Endothelial cell of umbilical vein (primary cell): ENCODE measurements at regions not wholly inside any gene's neighbourhood (a gene's known extent, or its start where the extent isn't known, plus 50 kb on each side); places are given as distances from the start of the nearest gene placed in this dataset.

Experiments used
- BruUV-seq: library from RNA; stranded (reverse); fragments of 400-500 nt; replicated peaks from 2 replicates; lab custom pipeline; 2021; lab: Mats Ljungman, UMichigan
- CTCF ChIA-PET: fragments of 300-600, 350-600 bp; sonication (Branson Sonifier 250); formaldehyde crosslinking; loops from one replicate; lab custom pipeline; 2021; ENCODE audit warnings: antibody characterized with exemption, inconsistent platforms; lab: Charles Lee
- POLR2A ChIA-PET: fragments of 300-600, 350-600 bp; sonication (Branson Sonifier 250); formaldehyde crosslinking; loops from one replicate; lab custom pipeline; 2021; ENCODE audit warnings: antibody characterized with exemption, inconsistent platforms; lab: Charles Lee
- DNase-seq: peaks from one replicate; pipeline ENCODE4 v3.0.0-alpha.2; 2011; ENCODE audit warnings: low read depth, low spot score
- FAIRE-seq: peaks from 2 replicates; lab custom pipeline; 2011; peaks lifted over from hg19 to GRCh38; lab: Jason Lieb, UNC
- H2AFZ ChIP-seq: 2 replicates; pipeline ENCODE4 v1.6.0; 2012; ENCODE audit warnings: low read depth, low read length, control low read depth, inconsistent platforms
- H3K27ac ChIP-seq: 2 replicates; pipeline ENCODE4 v1.5.1; 2011; ENCODE audit warnings: low read depth, mild to moderate bottlenecking, control low read depth, low read length, moderate library complexity; ENCODE audit not compliant: insufficient read depth
- H3K27me3 ChIP-seq, 2 experiments: 2 replicates each; pipeline versions ENCODE4 v1.6.0 to v1.6.1; 2011; ENCODE audit warnings: low read length in 2 of 2, mixed read lengths in 1 of 2; ENCODE audit not compliant: control insufficient read depth in 2 of 2, insufficient read depth in 2 of 2
- H3K36me3 ChIP-seq, 2 experiments: 2 replicates in 1 of 2; 3 replicates in 1 of 2; pipeline ENCODE4 v1.5.1; 2011; ENCODE audit warnings: low read length in 2 of 2, mild to moderate bottlenecking in 1 of 2, moderate library complexity in 1 of 2; ENCODE audit not compliant: control insufficient read depth in 2 of 2, insufficient read depth in 2 of 2; ENCODE audit errors: extremely low read depth in 1 of 2
- H3K4me1 ChIP-seq: 3 replicates; pipeline ENCODE4 v1.5.1; 2011; ENCODE audit warnings: mild to moderate bottlenecking, low read length; ENCODE audit not compliant: control insufficient read depth, insufficient read depth; ENCODE audit errors: extremely low read depth
- H3K4me2 ChIP-seq: 2 replicates; pipeline ENCODE4 v1.6.1; 2011; ENCODE audit warnings: low read length, control low read depth, mixed read lengths; ENCODE audit not compliant: insufficient read depth
- H3K4me3 ChIP-seq, 3 experiments: fragments of 200-600 bp in 1 of 3; sonication (generic), shearing (Covaris generic) in 1 of 3; replicated peaks in 1 of 3; 2 replicates each; pipeline ENCODE4 v1.5.1; 2011 to 2016; ENCODE audit warnings: control low read depth in 3 of 3, low read length in 3 of 3, mild to moderate bottlenecking in 2 of 3, inconsistent platforms in 1 of 3, low read depth in 1 of 3, moderate library complexity in 1 of 3; ENCODE audit not compliant: insufficient read depth in 1 of 3
- H3K79me2 ChIP-seq: 2 replicates; pipeline ENCODE4 v1.6.0; 2012; ENCODE audit warnings: low read length, inconsistent platforms; ENCODE audit not compliant: control insufficient read depth, insufficient read depth
- H3K9ac ChIP-seq: replicated peaks from 2 replicates; pipeline ENCODE3; 2011; ENCODE audit warnings: low read length, control low read depth; ENCODE audit not compliant: insufficient read depth; ENCODE audit errors: extremely low read depth
- H3K9me1 ChIP-seq: replicated peaks from 3 replicates; pipeline ENCODE4 v1.6.0; 2011; ENCODE audit warnings: mild to moderate bottlenecking, low read length; ENCODE audit not compliant: control insufficient read depth, insufficient read depth; ENCODE audit errors: extremely low read depth
- H3K9me3 ChIP-seq: replicated peaks from 2 replicates; pipeline ENCODE4 v1.5.1; 2012; ENCODE audit warnings: low read length, inconsistent platforms; ENCODE audit not compliant: control insufficient read depth, insufficient read depth
- H4K20me1 ChIP-seq: replicated peaks from 2 replicates; pipeline ENCODE3; 2011; ENCODE audit warnings: mild to moderate bottlenecking, low read length; ENCODE audit not compliant: control insufficient read depth, insufficient read depth; ENCODE audit errors: extremely low read depth
- EZH2 ChIP-seq: IDR thresholded peaks from 2 replicates; pipeline ENCODE4 v1.6.1; 2012; ENCODE audit warnings: borderline replicate concordance, low read depth, mild to moderate bottlenecking, moderate library complexity, low read length, inconsistent platforms; ENCODE audit not compliant: severe bottlenecking
- FOS ChIP-seq: IDR thresholded peaks from 2 replicates; pipeline ENCODE4 v1.6.1; 2011; ENCODE audit warnings: mild to moderate bottlenecking, low read length, moderate library complexity, borderline replicate concordance; ENCODE audit not compliant: insufficient read depth
- GATA2 ChIP-seq: IDR thresholded peaks from 2 replicates; pipeline ENCODE4 v1.7.0; 2011; ENCODE audit warnings: low read depth, mild to moderate bottlenecking, moderate library complexity, mixed read lengths, low read length; ENCODE audit not compliant: insufficient read length, insufficient read depth
- JUN ChIP-seq: IDR thresholded peaks from 2 replicates; pipeline ENCODE4 v1.6.1; 2011; ENCODE audit warnings: borderline replicate concordance, low read depth; ENCODE audit not compliant: insufficient read length, insufficient read depth
- MAX ChIP-seq: IDR thresholded peaks from 2 replicates; pipeline ENCODE4 v1.6.1; 2011; ENCODE audit not compliant: insufficient read depth, insufficient read length
- MYC ChIP-seq: IDR thresholded peaks from one replicate; pipeline ENCODE4 v1.6.1; 2011; ENCODE audit warnings: mild to moderate bottlenecking, low read depth, low read length
- POLR2A ChIP-seq: IDR thresholded peaks from 2 replicates; pipeline ENCODE4 v1.6.1; 2012; ENCODE audit warnings: low read depth, mild to moderate bottlenecking, control low read depth, low read length
- POLR2AphosphoS5 ChIP-seq: IDR thresholded peaks from 2 replicates; pipeline ENCODE4 v1.6.1; 2012; ENCODE audit warnings: low read depth, mild to moderate bottlenecking, control low read depth, low read length, moderate library complexity; ENCODE audit not compliant: insufficient read depth
- dilution Hi-C: fragments of 300-500 bp; cut with MboI; formaldehyde crosslinking; loops from one replicate; pipeline ENCODE4 v1.15.0; 2019; ENCODE audit warnings: low sequenced_read_pairs; ENCODE audit not compliant: extremely low pct_ligation_motif_present
- intact Hi-C: fragments of 100-400 bp; cut with micrococcal nuclease; formaldehyde crosslinking; loops from one replicate; pipeline ENCODE4 v1.10.0; 2022
- TF ChIP-seq, protein P1 (sequence below), 2 donors: IDR thresholded peaks; 1 replicate in 1 of 2; 2 replicates in 1 of 2; pipeline ENCODE4 v1.5.1; 2011; ENCODE audit warnings: low read length in 2 of 2, mild to moderate bottlenecking in 2 of 2, moderate library complexity in 2 of 2, control low read depth in 1 of 2, inconsistent platforms in 1 of 2, low read depth in 1 of 2; ENCODE audit not compliant: insufficient read depth in 1 of 2; ENCODE audit errors: extremely low read depth in 1 of 2

DNA sequence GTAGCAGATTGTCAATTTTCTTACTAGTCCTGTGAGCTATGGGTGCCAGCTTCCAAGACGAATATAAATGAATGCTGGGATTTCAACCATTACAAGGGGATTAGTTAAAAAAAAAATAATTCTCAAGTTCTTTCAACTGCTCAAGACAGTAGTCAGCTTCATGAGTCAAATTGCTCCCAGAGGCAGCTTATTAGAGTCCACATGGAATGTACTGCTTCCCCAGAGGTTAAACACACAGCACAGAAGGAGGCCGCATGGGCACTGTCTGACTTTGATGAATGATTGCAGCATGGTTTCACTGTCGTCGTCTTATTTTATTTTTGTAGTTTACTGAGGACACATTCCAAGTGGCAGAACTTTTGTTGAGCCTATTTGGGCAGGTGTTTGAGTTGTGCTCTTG, 563.2 kb downstream of the TMEM135 start:
- intact Hi-C loops (no loop called here), dilution Hi-C loops (no loop called here)
- H2AFZ ChIP-seq, result no peak overlapping the region
- no TSS peak for BruUV-seq
- no peaks in the 10 kb centered on the region for H3K79me2 ChIP-seq
- no peak overlapping the region for H3K4me3 ChIP-seq
- no peak for DNase-seq
- no peaks in the 10 kb centered on the region for H3K9me3 ChIP-seq
- no peak for FAIRE-seq
- H3K4me2 ChIP-seq, result no peak overlapping the region
- H4K20me1 ChIP-seq, result no peaks in the 10 kb centered on the region
- H3K9me1 ChIP-seq, result no peaks in the 10 kb centered on the region
- no peaks in the 10 kb centered on the region for H3K27me3 ChIP-seq
- no peak overlapping the region for H3K27ac ChIP-seq
- CTCF ChIA-PET, result no interaction called here
- H3K36me3 ChIP-seq, result no peaks in the 10 kb centered on the region
- H3K4me1 ChIP-seq, result no peaks in the 10 kb centered on the region
- TF ChIP-seq JUN, result no peak
- TF ChIP-seq MAX, result no peak
- no peak for TF ChIP-seq POLR2A
- no peak for TF ChIP-seq FOS
- no peak for TF ChIP-seq EZH2
- TF ChIP-seq, protein P1, sequence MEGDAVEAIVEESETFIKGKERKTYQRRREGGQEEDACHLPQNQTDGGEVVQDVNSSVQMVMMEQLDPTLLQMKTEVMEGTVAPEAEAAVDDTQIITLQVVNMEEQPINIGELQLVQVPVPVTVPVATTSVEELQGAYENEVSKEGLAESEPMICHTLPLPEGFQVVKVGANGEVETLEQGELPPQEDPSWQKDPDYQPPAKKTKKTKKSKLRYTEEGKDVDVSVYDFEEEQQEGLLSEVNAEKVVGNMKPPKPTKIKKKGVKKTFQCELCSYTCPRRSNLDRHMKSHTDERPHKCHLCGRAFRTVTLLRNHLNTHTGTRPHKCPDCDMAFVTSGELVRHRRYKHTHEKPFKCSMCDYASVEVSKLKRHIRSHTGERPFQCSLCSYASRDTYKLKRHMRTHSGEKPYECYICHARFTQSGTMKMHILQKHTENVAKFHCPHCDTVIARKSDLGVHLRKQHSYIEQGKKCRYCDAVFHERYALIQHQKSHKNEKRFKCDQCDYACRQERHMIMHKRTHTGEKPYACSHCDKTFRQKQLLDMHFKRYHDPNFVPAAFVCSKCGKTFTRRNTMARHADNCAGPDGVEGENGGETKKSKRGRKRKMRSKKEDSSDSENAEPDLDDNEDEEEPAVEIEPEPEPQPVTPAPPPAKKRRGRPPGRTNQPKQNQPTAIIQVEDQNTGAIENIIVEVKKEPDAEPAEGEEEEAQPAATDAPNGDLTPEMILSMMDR (IDR thresholded peaks at IDR 0.05; ENCODE audit: extremely low read depth in 1 of 2, insufficient read depth in 1 of 2, low read depth in 1 of 2, low read length in 2 of 2), result no peak
- TF ChIP-seq GATA2, result no peak
- no peak for TF ChIP-seq POLR2AphosphoS5
- no peak for TF ChIP-seq MYC
- POLR2A ChIA-PET, result no interaction called here
- H3K9ac ChIP-seq, result no peak overlapping the region
